Sigmoid colon (tissue), 4 donors: ENCODE measurements at regions not wholly inside any gene's neighbourhood (a gene's known extent, or its start where the extent isn't known, plus 50 kb on each side); places are given as distances from the start of the nearest gene placed in this dataset.

Source experiments
- CTCF ChIP-seq, 4 experiments: fragments of 450-650 bp in 3 of 4; fragments of 200-600 bp in 1 of 4; IDR thresholded peaks; one replicate each; pipeline ENCODE4 v1.5.1; 2016 to 2019; ENCODE audit warnings: antibody characterized with exemption in 4 of 4, mild to moderate bottlenecking in 3 of 4, moderate library complexity in 2 of 4
- POLR2A ChIP-seq, 2 donors: fragments of 450-650 bp; IDR thresholded peaks; one replicate each; pipeline ENCODE4 v1.6.1; 2016; ENCODE audit warnings: antibody characterized with exemption in 2 of 2, mild to moderate bottlenecking in 2 of 2, moderate library complexity in 2 of 2
- POLR2AphosphoS5 ChIP-seq, 4 donors: sonication (generic); formaldehyde crosslinking; IDR thresholded peaks; one replicate each; pipeline ENCODE4 v1.6.1; 2017; ENCODE audit warnings: antibody characterized with exemption in 4 of 4

DNA sequence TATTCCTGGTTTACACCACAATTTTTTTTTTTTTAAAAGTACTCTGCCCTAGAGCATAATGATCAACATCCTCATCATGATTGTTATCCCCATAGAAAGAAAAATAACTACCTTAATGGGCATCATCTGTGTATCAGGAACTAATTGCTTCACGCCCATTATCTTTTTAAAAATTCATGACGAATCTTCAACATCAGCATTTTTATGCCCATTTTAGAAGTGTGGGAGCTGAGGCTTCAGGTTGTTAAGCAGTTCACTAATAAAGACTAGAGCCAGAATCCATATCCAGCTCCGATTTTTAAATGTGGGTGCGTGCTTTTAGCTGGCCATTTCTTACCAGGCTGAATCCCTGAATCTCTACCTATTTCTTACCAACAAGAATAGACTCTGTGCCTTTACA, 92.9 kb upstream of the KCNA4 start:
- TF ChIP-seq POLR2AphosphoS5 (IDR thresholded peaks at IDR 0.05) (no peak), CTCF (IDR thresholded peaks at IDR 0.05) (no peak), POLR2A (IDR thresholded peaks at IDR 0.05) (no peak)
